ENCODE measurements at regions not wholly inside any gene's neighbourhood (a gene's known extent, or its start where the extent isn't known, plus 50 kb on each side); places are given as distances from the start of the nearest gene placed in this dataset.

GRCh38 chr22:26975865-26976264 is 318.5 kb downstream of the MIAT start:
- intact Hi-C loops (cut with DNase I) = no loop called here
- no peak for DNase-seq (ENCODE audit: low spot score)
- Histone ChIP-seq H3K4me1 (replicated peaks) (no peaks in the 10 kb centered on the region), H3K27ac (no peak overlapping the region), H3K4me3 (no peak overlapping the region), H3K9me3 (no peaks in the 10 kb centered on the region), H3K27me3 (replicated peaks; ENCODE audit: insufficient read depth) (no peaks in the 10 kb centered on the region), H3K36me3 (no peaks in the 10 kb centered on the region)
- WGBS = 83% methylated on average over 3 of the region's 3 CpGs
- TF ChIP-seq POLR2A (IDR thresholded peaks at IDR 0.05) (no peak), POLR2AphosphoS5 (IDR thresholded peaks at IDR 0.05) (no peak), CTCF (IDR thresholded peaks at IDR 0.05) (no peak)

- no peak for DNase-seq (ENCODE audit: low spot score)
- H3K36me3 ChIP-seq = no peaks in the 10 kb centered on the region
- H3K27ac ChIP-seq = no peak overlapping the region
- WGBS = 63% methylated on average over 5 of the region's 5 CpGs
- no peaks in the 10 kb centered on the region for H3K9me3 ChIP-seq
- intact Hi-C loops (cut with DNase I) = no loop called here
- H3K27me3 ChIP-seq (replicated peaks; ENCODE audit: insufficient read depth) = no peaks in the 10 kb centered on the region
- TF ChIP-seq POLR2A (IDR thresholded peaks at IDR 0.05) (no peak), CTCF (IDR thresholded peaks at IDR 0.05) (no peak), POLR2AphosphoS5 (IDR thresholded peaks at IDR 0.05) (no peak)
- H3K4me1 ChIP-seq (replicated peaks) = no peaks in the 10 kb centered on the region
- H3K4me3 ChIP-seq = no peak overlapping the region
Measured at GRCh38 chr22:26977741-26978376, 320.5 kb downstream of the MIAT start.

- H3K27me3 ChIP-seq (replicated peaks; ENCODE audit: insufficient read depth) = no peaks in the 10 kb centered on the region
- H3K27ac ChIP-seq = no peak overlapping the region
- no peaks in the 10 kb centered on the region for H3K4me1 ChIP-seq (replicated peaks)
- no peaks in the 10 kb centered on the region for H3K9me3 ChIP-seq
- no peak overlapping the region for H3K4me3 ChIP-seq
- 43% methylated on average over 6 of the region's 6 CpGs for WGBS
- DNase-seq (ENCODE audit: low spot score) = no peak
- intact Hi-C loops (cut with DNase I) = no loop called here
- TF ChIP-seq POLR2A (IDR thresholded peaks at IDR 0.05) (no peak), CTCF (IDR thresholded peaks at IDR 0.05) (no peak), POLR2AphosphoS5 (IDR thresholded peaks at IDR 0.05) (no peak)
- H3K36me3 ChIP-seq = no peaks in the 10 kb centered on the region
Measured at GRCh38 chr22:26979294-26979693, 321.9 kb downstream of the MIAT start.

- DNase-seq (ENCODE audit: low spot score) = no peak
- H3K9me3 ChIP-seq = no peaks in the 10 kb centered on the region
- no peak overlapping the region for H3K27ac ChIP-seq
- H3K36me3 ChIP-seq = no peaks in the 10 kb centered on the region
- intact Hi-C loops (cut with DNase I) = no loop called here
- no peak overlapping the region for H3K4me3 ChIP-seq
- no peaks in the 10 kb centered on the region for H3K4me1 ChIP-seq (replicated peaks)
- no peaks in the 10 kb centered on the region for H3K27me3 ChIP-seq (replicated peaks; ENCODE audit: insufficient read depth)
- WGBS = 50% methylated on average over 7 of the region's 7 CpGs
- TF ChIP-seq CTCF (IDR thresholded peaks at IDR 0.05) (no peak), POLR2AphosphoS5 (IDR thresholded peaks at IDR 0.05) (no peak), POLR2A (IDR thresholded peaks at IDR 0.05) (no peak)
Measured at GRCh38 chr22:26981111-26981510, 323.7 kb downstream of the MIAT start.

- no peaks in the 10 kb centered on the region for H3K36me3 ChIP-seq
- no peak overlapping the region for H3K4me3 ChIP-seq
- no peak overlapping the region for H3K27ac ChIP-seq
- H3K4me1 ChIP-seq (replicated peaks) = no peaks in the 10 kb centered on the region
- no peaks in the 10 kb centered on the region for H3K9me3 ChIP-seq
- no peak for DNase-seq (ENCODE audit: low spot score)
- intact Hi-C loops (cut with DNase I) = no loop called here
- 39% methylated on average over 5 of the region's 5 CpGs for WGBS
- no peaks in the 10 kb centered on the region for H3K27me3 ChIP-seq (replicated peaks; ENCODE audit: insufficient read depth)
- TF ChIP-seq POLR2A (IDR thresholded peaks at IDR 0.05) = no peak
Measured at GRCh38 chr22:26981541-26981940, 324.2 kb downstream of the MIAT start.

Measured in prostate gland (tissue), 2 donors.